ENCODE measurements at regions not wholly inside any gene's neighbourhood (a gene's known extent, or its start where the extent isn't known, plus 50 kb on each side); places are given as distances from the start of the nearest gene placed in this dataset.

- H3K79me2 ChIP-seq (replicated peaks; ENCODE audit: insufficient read depth): no peaks in the 10 kb centered on the region
- H3K9me2 ChIP-seq (ENCODE audit: insufficient read depth): no peaks in the 10 kb centered on the region
- no peak overlapping the region for H3K27ac ChIP-seq (ENCODE audit: low read depth)
- DNase-seq (ENCODE audit: low spot score) (no peak), ATAC-seq (no peak)
- H3F3A ChIP-seq (replicated peaks; ENCODE audit: low read depth): no peaks in the 10 kb centered on the region
- Mint-ChIP-seq H3K27me3 (ENCODE audit: insufficient read depth, low read depth, poor library complexity) (peaks cover 3% of the 10 kb centered on the region), H3K27ac (no peak overlapping the region), H3K4me1 (no peaks in the 10 kb centered on the region), H3K36me3 (ENCODE audit: low read depth) (no peaks in the 10 kb centered on the region), H3K9me3 (peaks cover 1% of the 10 kb centered on the region; the same call in 1 of the 3 replicates), H3K4me3 (no peak overlapping the region)
- H3K4me3 ChIP-seq: no peak overlapping the region
- no peaks in the 10 kb centered on the region for H3K36me3 ChIP-seq (ENCODE audit: insufficient read depth)
- H4K20me1 ChIP-seq (replicated peaks; ENCODE audit: insufficient read depth): no peaks in the 10 kb centered on the region
- no peaks in the 10 kb centered on the region for H3K4me1 ChIP-seq (ENCODE audit: insufficient read depth)
- TF ChIP-seq NANOG (IDR thresholded peaks at IDR 0.05; ENCODE audit: borderline replicate concordance) (no peak), JUNB (IDR thresholded peaks at IDR 0.05; ENCODE audit: unreplicated experiment) (no peak), ZNF331 (CRISPR knock-in tag; IDR thresholded peaks at IDR 0.05; ENCODE audit: low read depth) (no peak), REST (IDR thresholded peaks at IDR 0.05; ENCODE audit: unreplicated experiment) (no peak), EZH2phosphoT487 (IDR thresholded peaks at IDR 0.05; ENCODE audit: unreplicated experiment) (no peak), CTCF (conservative IDR thresholded peaks at IDR 0.05; ENCODE audit: low read depth in 2 of 2) (no peak)
- no peak overlapping the region for H3K4me2 ChIP-seq
- no peaks in the 10 kb centered on the region for H3K27me3 ChIP-seq (ENCODE audit: insufficient read depth)
- no peak overlapping the region for H2AFZ ChIP-seq
Measured at GRCh38 chr6:145396499-145396898, 338.8 kb downstream of the EPM2A start.

- H3K4me3 Mint-ChIP-seq: no peak overlapping the region
- H3K4me2 ChIP-seq: no peak overlapping the region
- no peak overlapping the region for H3K27ac Mint-ChIP-seq
- ATAC-seq (no peak), DNase-seq (ENCODE audit: low spot score) (no peak)
- no peaks in the 10 kb centered on the region for H3K36me3 Mint-ChIP-seq (ENCODE audit: low read depth)
- H3F3A ChIP-seq (replicated peaks; ENCODE audit: low read depth): no peaks in the 10 kb centered on the region
- H3K27ac ChIP-seq (ENCODE audit: low read depth): no peak overlapping the region
- H2AFZ ChIP-seq: no peak overlapping the region
- no peaks in the 10 kb centered on the region for H3K4me1 ChIP-seq (ENCODE audit: insufficient read depth)
- no peaks in the 10 kb centered on the region for H3K79me2 ChIP-seq (replicated peaks; ENCODE audit: insufficient read depth)
- H4K20me1 ChIP-seq (replicated peaks; ENCODE audit: insufficient read depth): no peaks in the 10 kb centered on the region
- H3K36me3 ChIP-seq (ENCODE audit: insufficient read depth): no peaks in the 10 kb centered on the region
- no peaks in the 10 kb centered on the region for H3K4me1 Mint-ChIP-seq
- no peak overlapping the region for H3K4me3 ChIP-seq
- H3K27me3 Mint-ChIP-seq (ENCODE audit: insufficient read depth, low read depth, poor library complexity): no peaks in the 10 kb centered on the region
- H3K27me3 ChIP-seq (ENCODE audit: insufficient read depth): no peaks in the 10 kb centered on the region
- no peaks in the 10 kb centered on the region for H3K9me3 Mint-ChIP-seq
- TF ChIP-seq ZNF462 (CRISPR knock-in tag; IDR thresholded peaks at IDR 0.05): no peak
- H3K9me2 ChIP-seq (ENCODE audit: insufficient read depth): no peaks in the 10 kb centered on the region
Measured at GRCh38 chr6:145400508-145400907, 334.8 kb downstream of the EPM2A start.

All from GM23338 (cell line).